Osteocyte (in vitro differentiated cells): ENCODE measurements at regions not wholly inside any gene's neighbourhood (a gene's known extent, or its start where the extent isn't known, plus 50 kb on each side); places are given as distances from the start of the nearest gene placed in this dataset.

Source experiments
- DNase-seq: peaks from one replicate; pipeline ENCODE4 v3.0.0; 2021; ENCODE audit warnings: mixed read lengths; ENCODE audit not compliant: unreplicated experiment; ENCODE audit errors: extremely low spot score
- H3K27ac Mint-ChIP-seq: one replicate; pipeline ENCODE4 v1.8.0; 2021; ENCODE audit warnings: mild to moderate bottlenecking, mixed read lengths; ENCODE audit not compliant: unreplicated experiment
- H3K27me3 Mint-ChIP-seq: one replicate; pipeline ENCODE4 v1.8.0; 2021; ENCODE audit warnings: mixed read lengths; ENCODE audit not compliant: unreplicated experiment
- H3K36me3 Mint-ChIP-seq: one replicate; pipeline ENCODE4 v1.8.0; 2021; ENCODE audit warnings: mixed read lengths; ENCODE audit not compliant: unreplicated experiment
- H3K4me1 Mint-ChIP-seq: one replicate; pipeline ENCODE4 v1.8.0; 2021; ENCODE audit warnings: mixed read lengths; ENCODE audit not compliant: unreplicated experiment
- H3K4me3 Mint-ChIP-seq: one replicate; pipeline ENCODE4 v1.8.0; 2021; ENCODE audit warnings: mild to moderate bottlenecking, moderate library complexity, mixed read lengths; ENCODE audit not compliant: unreplicated experiment
- H3K9me3 Mint-ChIP-seq: one replicate; pipeline ENCODE4 v1.8.0; 2021; ENCODE audit warnings: mixed read lengths; ENCODE audit not compliant: unreplicated experiment
- CTCF ChIP-seq: fragments of 200-600 bp; sonication (generic); IDR thresholded peaks from 2 replicates; pipeline ENCODE4 v1.5.0; 2021; ENCODE audit warnings: antibody characterized with exemption, mild to moderate bottlenecking, moderate library complexity

GRCh38 chr20:21003902-21004301 is 102.3 kb downstream of the LINC00237 start:
- Mint-ChIP-seq H3K9me3 (peaks cover 4% of the 10 kb centered on the region), H3K4me1 (no peaks in the 10 kb centered on the region), H3K4me3 (no peak overlapping the region), H3K27ac (no peak overlapping the region), H3K27me3 (no peaks in the 10 kb centered on the region), H3K36me3 (no peaks in the 10 kb centered on the region)
- DNase-seq = no peak
- TF ChIP-seq CTCF = no peak

GRCh38 chr20:21002486-21002885 is 103.7 kb downstream of the LINC00237 start:
- DNase-seq = no peak
- Mint-ChIP-seq H3K36me3 (no peaks in the 10 kb centered on the region), H3K4me1 (no peaks in the 10 kb centered on the region), H3K9me3 (peaks cover under 1% of the 10 kb centered on the region), H3K27me3 (no peaks in the 10 kb centered on the region), H3K27ac (no peak overlapping the region), H3K4me3 (no peak overlapping the region)
- no peak for TF ChIP-seq CTCF

- H3K4me3 Mint-ChIP-seq = no peak overlapping the region
- no peak for TF ChIP-seq CTCF
- H3K36me3 Mint-ChIP-seq = no peaks in the 10 kb centered on the region
- no peaks in the 10 kb centered on the region for H3K27me3 Mint-ChIP-seq
- no peak overlapping the region for H3K27ac Mint-ChIP-seq
- DNase-seq = no peak
- H3K9me3 Mint-ChIP-seq = no peaks in the 10 kb centered on the region
- no peaks in the 10 kb centered on the region for H3K4me1 Mint-ChIP-seq
Observed at GRCh38 chr20:20993372-20993771, 112.8 kb downstream of the LINC00237 start.

GRCh38 chr20:20992686-20993360 is 113.3 kb downstream of the LINC00237 start:
- DNase-seq = no peak
- no peaks in the 10 kb centered on the region for H3K4me1 Mint-ChIP-seq
- H3K27me3 Mint-ChIP-seq = no peaks in the 10 kb centered on the region
- no peaks in the 10 kb centered on the region for H3K9me3 Mint-ChIP-seq
- no peaks in the 10 kb centered on the region for H3K36me3 Mint-ChIP-seq
- no peak overlapping the region for H3K27ac Mint-ChIP-seq
- no peak for TF ChIP-seq CTCF
- H3K4me3 Mint-ChIP-seq = no peak overlapping the region

- H3K9me3 Mint-ChIP-seq = peaks cover 5% of the 10 kb centered on the region
- no peaks in the 10 kb centered on the region for H3K4me1 Mint-ChIP-seq
- H3K36me3 Mint-ChIP-seq = no peaks in the 10 kb centered on the region
- H3K4me3 Mint-ChIP-seq = no peak overlapping the region
- no peak for TF ChIP-seq CTCF
- no peak for DNase-seq
- H3K27me3 Mint-ChIP-seq = no peaks in the 10 kb centered on the region
- H3K27ac Mint-ChIP-seq = no peak overlapping the region
Observed at GRCh38 chr20:20992277-20992676, 113.9 kb downstream of the LINC00237 start.
